ENCODE measurements at regions not wholly inside any gene's neighbourhood (a gene's known extent, or its start where the extent isn't known, plus 50 kb on each side); places are given as distances from the start of the nearest gene placed in this dataset.

DNA sequence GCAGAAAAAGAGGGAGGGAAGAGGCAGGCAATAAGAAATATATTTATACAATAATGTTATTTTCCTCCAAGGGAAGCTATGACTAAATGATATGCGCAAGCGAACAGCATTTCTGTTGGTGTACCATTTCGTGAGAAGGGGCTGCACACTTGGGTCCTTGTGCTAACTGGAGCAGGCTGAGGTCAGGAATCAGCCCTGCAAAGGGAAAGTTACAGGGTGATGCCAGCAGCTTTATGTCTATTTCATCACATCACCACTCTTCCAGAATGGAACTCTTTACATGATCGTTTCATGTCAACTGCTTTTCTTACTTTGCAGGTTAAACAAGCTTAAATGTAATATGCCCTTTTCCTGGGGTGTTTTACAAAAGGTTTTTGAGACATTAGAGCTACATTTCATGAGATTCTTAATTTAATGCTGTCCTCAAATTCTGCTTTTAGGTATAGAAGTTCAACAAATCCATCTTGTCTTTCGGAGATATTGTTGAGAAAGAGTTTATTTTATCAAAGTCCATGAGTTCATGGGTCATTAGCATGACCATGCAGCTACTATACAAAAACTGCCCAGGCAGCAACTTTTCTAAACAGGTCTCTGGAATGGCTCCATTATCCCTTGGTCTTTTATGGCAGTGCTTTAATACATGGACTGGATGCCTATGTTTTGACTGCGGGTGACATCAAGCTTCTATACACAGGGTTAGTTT, 443.8 kb downstream of the TENT5A start:
- TF ChIP-seq, protein P1, sequence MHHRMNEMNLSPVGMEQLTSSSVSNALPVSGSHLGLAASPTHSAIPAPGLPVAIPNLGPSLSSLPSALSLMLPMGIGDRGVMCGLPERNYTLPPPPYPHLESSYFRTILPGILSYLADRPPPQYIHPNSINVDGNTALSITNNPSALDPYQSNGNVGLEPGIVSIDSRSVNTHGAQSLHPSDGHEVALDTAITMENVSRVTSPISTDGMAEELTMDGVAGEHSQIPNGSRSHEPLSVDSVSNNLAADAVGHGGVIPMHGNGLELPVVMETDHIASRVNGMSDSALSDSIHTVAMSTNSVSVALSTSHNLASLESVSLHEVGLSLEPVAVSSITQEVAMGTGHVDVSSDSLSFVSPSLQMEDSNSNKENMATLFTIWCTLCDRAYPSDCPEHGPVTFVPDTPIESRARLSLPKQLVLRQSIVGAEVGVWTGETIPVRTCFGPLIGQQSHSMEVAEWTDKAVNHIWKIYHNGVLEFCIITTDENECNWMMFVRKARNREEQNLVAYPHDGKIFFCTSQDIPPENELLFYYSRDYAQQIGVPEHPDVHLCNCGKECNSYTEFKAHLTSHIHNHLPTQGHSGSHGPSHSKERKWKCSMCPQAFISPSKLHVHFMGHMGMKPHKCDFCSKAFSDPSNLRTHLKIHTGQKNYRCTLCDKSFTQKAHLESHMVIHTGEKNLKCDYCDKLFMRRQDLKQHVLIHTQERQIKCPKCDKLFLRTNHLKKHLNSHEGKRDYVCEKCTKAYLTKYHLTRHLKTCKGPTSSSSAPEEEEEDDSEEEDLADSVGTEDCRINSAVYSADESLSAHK (tag by site-specific recombination; IDR thresholded peaks at IDR 0.05), result no peak
- TF ChIP-seq ZNF138 (tag by site-specific recombination; IDR thresholded peaks at IDR 0.05; ENCODE audit: borderline replicate concordance), result no peak
- no peak for TF ChIP-seq ZNF707 (tag by site-specific recombination; IDR thresholded peaks at IDR 0.05)
- TF ChIP-seq ZNF274 (IDR thresholded peaks at IDR 0.05; ENCODE audit: low read length), result no peak
- TF ChIP-seq ZNF274 (tag by site-specific recombination; IDR thresholded peaks at IDR 0.05; ENCODE audit: borderline replicate concordance), result no peak
- TF ChIP-seq ZNF175 (tag by site-specific recombination; IDR thresholded peaks at IDR 0.05), result no peak
- TF ChIP-seq, protein P2, sequence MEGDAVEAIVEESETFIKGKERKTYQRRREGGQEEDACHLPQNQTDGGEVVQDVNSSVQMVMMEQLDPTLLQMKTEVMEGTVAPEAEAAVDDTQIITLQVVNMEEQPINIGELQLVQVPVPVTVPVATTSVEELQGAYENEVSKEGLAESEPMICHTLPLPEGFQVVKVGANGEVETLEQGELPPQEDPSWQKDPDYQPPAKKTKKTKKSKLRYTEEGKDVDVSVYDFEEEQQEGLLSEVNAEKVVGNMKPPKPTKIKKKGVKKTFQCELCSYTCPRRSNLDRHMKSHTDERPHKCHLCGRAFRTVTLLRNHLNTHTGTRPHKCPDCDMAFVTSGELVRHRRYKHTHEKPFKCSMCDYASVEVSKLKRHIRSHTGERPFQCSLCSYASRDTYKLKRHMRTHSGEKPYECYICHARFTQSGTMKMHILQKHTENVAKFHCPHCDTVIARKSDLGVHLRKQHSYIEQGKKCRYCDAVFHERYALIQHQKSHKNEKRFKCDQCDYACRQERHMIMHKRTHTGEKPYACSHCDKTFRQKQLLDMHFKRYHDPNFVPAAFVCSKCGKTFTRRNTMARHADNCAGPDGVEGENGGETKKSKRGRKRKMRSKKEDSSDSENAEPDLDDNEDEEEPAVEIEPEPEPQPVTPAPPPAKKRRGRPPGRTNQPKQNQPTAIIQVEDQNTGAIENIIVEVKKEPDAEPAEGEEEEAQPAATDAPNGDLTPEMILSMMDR (tag by site-specific recombination; IDR thresholded peaks at IDR 0.05), result no peak
- TF ChIP-seq, protein P3, sequence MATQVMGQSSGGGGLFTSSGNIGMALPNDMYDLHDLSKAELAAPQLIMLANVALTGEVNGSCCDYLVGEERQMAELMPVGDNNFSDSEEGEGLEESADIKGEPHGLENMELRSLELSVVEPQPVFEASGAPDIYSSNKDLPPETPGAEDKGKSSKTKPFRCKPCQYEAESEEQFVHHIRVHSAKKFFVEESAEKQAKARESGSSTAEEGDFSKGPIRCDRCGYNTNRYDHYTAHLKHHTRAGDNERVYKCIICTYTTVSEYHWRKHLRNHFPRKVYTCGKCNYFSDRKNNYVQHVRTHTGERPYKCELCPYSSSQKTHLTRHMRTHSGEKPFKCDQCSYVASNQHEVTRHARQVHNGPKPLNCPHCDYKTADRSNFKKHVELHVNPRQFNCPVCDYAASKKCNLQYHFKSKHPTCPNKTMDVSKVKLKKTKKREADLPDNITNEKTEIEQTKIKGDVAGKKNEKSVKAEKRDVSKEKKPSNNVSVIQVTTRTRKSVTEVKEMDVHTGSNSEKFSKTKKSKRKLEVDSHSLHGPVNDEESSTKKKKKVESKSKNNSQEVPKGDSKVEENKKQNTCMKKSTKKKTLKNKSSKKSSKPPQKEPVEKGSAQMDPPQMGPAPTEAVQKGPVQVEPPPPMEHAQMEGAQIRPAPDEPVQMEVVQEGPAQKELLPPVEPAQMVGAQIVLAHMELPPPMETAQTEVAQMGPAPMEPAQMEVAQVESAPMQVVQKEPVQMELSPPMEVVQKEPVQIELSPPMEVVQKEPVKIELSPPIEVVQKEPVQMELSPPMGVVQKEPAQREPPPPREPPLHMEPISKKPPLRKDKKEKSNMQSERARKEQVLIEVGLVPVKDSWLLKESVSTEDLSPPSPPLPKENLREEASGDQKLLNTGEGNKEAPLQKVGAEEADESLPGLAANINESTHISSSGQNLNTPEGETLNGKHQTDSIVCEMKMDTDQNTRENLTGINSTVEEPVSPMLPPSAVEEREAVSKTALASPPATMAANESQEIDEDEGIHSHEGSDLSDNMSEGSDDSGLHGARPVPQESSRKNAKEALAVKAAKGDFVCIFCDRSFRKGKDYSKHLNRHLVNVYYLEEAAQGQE (tag by site-specific recombination; IDR thresholded peaks at IDR 0.05), result no peak
- TF ChIP-seq, protein P4, sequence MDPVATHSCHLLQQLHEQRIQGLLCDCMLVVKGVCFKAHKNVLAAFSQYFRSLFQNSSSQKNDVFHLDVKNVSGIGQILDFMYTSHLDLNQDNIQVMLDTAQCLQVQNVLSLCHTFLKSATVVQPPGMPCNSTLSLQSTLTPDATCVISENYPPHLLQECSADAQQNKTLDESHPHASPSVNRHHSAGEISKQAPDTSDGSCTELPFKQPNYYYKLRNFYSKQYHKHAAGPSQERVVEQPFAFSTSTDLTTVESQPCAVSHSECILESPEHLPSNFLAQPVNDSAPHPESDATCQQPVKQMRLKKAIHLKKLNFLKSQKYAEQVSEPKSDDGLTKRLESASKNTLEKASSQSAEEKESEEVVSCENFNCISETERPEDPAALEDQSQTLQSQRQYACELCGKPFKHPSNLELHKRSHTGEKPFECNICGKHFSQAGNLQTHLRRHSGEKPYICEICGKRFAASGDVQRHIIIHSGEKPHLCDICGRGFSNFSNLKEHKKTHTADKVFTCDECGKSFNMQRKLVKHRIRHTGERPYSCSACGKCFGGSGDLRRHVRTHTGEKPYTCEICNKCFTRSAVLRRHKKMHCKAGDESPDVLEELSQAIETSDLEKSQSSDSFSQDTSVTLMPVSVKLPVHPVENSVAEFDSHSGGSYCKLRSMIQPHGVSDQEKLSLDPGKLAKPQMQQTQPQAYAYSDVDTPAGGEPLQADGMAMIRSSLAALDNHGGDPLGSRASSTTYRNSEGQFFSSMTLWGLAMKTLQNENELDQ (tag by site-specific recombination; IDR thresholded peaks at IDR 0.05; ENCODE audit: low read depth), result no peak
- no peak for TF ChIP-seq ZNF510 (tag by site-specific recombination; IDR thresholded peaks at IDR 0.05; ENCODE audit: insufficient replicate concordance)
- TF ChIP-seq ZNF24 (tag by site-specific recombination; IDR thresholded peaks at IDR 0.05), result no peak
- TF ChIP-seq ZNF549 (tag by site-specific recombination; IDR thresholded peaks at IDR 0.05), result no peak
- no peak for TF ChIP-seq ZNF121 (tag by site-specific recombination; IDR thresholded peaks at IDR 0.05)
- TF ChIP-seq, protein P5, sequence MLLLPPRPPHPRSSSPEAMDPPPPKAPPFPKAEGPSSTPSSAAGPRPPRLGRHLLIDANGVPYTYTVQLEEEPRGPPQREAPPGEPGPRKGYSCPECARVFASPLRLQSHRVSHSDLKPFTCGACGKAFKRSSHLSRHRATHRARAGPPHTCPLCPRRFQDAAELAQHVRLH (tag by site-specific recombination; IDR thresholded peaks at IDR 0.05), result no peak
